ENCODE measurements at regions not wholly inside any gene's neighbourhood (a gene's known extent, or its start where the extent isn't known, plus 50 kb on each side); places are given as distances from the start of the nearest gene placed in this dataset.
A peak's percentile ranks its signal among the peaks of the same experiment; 100 is the strongest.

DNA sequence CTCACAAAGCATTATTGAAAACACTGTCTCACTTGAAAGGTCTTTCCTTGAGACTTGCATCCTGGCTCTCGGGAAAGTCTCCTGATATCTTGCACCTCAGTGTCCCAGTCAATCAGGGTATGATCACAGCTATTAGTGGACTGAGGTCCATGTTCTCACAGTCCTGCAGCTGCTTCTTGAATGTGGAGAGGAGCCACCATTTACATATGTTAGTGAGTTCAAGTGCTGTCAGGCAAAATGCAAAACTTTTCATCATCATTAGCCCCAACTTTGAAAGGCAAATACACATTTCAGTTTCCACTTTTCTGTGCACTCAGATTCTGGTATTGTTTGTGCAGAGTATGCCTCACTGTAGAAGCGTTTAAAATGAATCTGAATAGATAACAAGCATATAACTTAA lies 111.6 kb downstream of the SNX18 start:
- DNase-seq = no peak
- TF ChIP-seq POLR2A (IDR thresholded peaks at IDR 0.05; ENCODE audit: low read length) (no peak), GATA1 (IDR thresholded peaks at IDR 0.05; ENCODE audit: low read depth, low read length) (no peak)

DNA sequence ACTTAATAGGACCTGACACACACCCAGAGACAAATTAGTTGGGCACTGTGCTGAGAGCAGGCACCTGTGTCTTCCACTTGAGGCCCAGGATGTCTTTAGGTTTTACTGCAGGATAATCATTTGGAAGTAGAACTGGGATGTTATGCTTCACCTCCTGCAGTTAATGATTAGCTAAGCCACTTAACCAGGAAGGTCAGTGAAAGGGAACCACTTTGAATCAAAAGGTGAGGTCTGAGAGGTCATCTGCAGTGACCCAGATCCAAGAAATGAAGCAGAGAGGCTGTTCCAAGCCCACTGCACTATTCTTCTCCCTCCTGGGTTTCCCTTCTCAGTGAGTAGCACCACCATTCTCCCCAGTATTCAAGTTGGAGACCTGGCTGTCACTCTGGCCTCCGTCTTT lies 110.5 kb downstream of the SNX18 start:
- no peak for TF ChIP-seq POLR2A (IDR thresholded peaks at IDR 0.05; ENCODE audit: low read length)
- no peak for TF ChIP-seq GATA1 (IDR thresholded peaks at IDR 0.05; ENCODE audit: low read depth, low read length)
- no peak for DNase-seq

DNA sequence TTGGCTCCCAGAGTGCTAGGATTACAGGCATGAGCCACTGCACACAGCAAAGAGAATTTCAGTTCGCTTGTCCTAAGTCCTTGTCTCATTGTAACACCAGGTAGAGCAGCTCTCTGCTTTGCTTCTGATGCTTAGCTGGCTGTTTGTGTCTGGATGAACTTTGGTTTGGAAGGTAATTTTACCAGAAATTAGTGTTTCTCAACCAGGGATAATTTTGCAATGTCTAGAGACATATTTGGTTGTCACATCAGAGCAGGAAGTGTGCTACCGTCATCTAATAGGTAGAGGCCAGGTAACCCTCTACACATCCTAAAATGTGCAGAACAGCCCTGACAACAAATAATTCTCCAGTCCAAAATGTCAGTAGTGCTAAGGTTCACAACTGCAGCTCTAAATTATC lies 108.8 kb downstream of the SNX18 start:
- no peak for TF ChIP-seq GATA1 (IDR thresholded peaks at IDR 0.05; ENCODE audit: low read depth, low read length)
- no peak for TF ChIP-seq POLR2A (IDR thresholded peaks at IDR 0.05; ENCODE audit: low read length)
- no peak for DNase-seq

DNA sequence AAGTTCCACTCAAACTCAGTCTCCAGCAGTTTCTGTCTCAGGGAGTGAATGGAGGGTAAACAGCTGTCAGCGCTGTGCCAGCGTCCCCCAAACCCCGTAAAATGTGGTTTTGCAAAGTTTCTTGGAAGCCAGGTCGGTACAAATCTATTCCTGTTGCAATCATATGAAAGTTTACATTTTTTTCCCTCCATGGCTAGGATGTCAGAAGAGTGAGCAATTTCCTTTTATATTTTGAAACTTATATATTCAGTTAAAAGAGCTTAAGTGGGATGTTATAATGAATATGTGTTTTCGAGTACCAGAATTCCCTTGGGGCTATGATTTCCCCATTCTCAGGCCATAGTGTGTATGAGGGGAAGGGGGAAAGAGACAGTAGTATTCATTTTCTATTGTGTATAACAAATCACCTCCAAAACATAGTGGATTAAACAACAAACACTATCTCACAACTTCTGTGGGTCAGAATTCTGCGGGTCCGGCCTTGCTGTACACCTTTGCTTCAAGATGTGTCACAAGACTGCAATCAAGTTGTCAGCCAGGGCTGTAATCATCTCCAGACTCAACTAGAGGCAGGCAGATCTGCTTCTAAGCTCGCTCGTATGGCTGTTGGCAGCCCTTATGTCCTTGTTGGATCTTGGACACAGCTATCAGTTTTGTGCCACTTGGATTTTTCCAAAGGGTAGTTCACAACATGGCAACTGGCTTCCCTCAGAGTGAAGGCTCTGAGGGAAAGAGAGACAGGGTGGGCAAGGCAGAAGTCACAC lies 107.4 kb downstream of the SNX18 start:
- no peak for DNase-seq
- no peak for TF ChIP-seq GATA1 (IDR thresholded peaks at IDR 0.05; ENCODE audit: low read depth, low read length)
- no peak for TF ChIP-seq POLR2A (IDR thresholded peaks at IDR 0.05; ENCODE audit: low read length)

DNA sequence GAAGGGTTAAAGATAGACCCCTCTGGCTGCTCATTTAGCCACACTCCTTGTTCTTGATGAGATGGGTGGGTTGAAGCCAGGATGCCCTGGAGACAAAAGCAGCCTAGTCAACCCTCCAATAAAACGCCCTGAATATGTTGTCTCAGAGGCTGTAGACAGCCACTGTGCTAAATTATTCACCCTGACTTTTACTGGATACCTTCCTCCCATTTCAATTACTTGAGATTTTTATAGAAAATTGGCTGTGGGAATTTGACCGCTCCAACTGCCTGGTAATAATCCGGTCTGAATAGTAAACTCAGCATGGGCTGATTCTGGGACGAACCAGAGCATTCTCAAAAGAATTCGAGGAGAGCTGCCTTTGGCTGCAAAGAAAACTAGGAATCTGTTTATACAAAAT lies 104.2 kb downstream of the SNX18 start:
- no peak for DNase-seq
- TF ChIP-seq GATA1 (IDR thresholded peaks at IDR 0.05; ENCODE audit: low read depth, low read length) (no peak), POLR2A (IDR thresholded peaks at IDR 0.05; ENCODE audit: low read length) (no peak)

DNA sequence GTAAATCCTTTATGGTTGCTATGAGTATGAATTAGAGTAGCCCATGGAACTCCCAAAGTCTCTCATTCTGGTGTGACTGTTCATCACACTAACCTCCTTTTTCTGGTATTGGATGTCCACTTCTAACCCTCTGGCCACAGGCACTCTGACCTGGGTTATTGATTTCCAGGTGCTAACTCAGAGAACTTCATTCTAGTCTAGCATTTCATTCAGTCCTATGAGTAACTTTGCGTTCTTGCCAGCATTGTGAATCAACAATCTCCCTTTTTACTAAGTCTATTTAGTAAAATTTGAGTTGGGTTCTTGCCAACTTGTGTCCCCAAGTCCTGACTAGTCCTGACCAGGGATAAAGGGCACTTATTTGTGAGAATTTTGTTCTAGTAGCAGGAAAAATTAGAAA lies 103.5 kb downstream of the SNX18 start:
- DNase-seq = no peak
- TF ChIP-seq GATA1 (IDR thresholded peaks at IDR 0.05; ENCODE audit: low read depth, low read length) (no peak), POLR2A (IDR thresholded peaks at IDR 0.05; ENCODE audit: low read length) (no peak)

DNA sequence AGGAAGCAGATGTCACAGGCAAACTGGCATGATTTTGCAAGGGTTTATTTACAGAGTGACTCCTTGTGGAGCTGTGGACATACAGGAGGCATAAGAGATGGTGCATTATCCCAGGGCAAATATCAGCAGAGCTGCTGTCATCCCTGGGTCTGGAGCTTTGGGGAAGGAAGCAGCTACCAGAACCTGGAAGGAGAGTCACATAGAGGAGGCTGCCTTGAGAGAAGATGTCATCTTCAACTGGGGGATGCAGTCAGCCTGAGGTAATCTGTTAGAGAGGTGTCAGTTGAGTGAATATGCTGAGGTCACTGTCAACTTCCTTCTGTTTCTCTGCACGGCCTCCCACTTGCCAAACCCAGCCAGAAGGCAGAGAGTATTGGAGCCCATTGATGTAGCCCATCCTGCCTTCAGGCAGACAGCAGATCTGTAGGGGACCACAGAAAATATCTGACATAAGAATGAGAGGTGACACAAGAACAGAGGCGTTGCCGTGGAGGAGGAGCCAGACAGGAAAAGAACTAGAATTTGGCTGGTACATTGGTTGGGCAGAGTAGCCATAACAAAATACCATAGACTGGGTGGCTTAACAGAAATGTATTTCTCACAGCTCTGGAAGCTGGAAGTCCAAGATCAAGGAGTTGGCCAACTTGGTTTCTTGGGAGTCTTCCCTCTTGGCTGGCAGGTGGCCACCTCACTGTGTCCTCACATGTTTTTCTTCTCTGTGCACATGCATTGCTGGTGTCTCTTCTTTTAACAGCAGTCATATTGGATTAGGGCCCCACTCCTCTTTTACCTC lies 102.8 kb downstream of the SNX18 start:
- TF ChIP-seq POLR2A (IDR thresholded peaks at IDR 0.05; ENCODE audit: low read length) (no peak), GATA1 (IDR thresholded peaks at IDR 0.05; ENCODE audit: low read depth, low read length) (no peak)
- DNase-seq = no peak

DNA sequence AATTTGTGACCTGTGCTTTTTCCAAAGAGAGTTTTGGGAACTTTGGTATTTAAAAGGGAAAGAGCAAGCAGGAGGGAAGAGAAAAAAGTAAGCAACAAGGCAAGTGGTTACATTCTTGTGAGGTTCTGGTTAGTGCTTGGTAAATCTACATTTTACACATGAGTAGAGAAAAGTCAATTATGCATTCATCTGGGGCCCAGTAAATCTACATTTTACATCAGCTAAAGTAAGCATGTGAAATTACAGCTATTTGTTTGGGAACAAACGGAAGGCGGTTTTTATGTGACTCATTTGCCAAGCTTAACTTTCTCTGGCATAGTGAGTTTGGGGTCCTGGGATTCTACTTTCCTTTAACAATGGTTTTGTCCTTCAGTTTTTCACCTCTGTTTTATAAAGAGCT lies 102.2 kb downstream of the SNX18 start:
- TF ChIP-seq GATA1 (IDR thresholded peaks at IDR 0.05; ENCODE audit: low read depth, low read length) (no peak), POLR2A (IDR thresholded peaks at IDR 0.05; ENCODE audit: low read length) (no peak)

DNA sequence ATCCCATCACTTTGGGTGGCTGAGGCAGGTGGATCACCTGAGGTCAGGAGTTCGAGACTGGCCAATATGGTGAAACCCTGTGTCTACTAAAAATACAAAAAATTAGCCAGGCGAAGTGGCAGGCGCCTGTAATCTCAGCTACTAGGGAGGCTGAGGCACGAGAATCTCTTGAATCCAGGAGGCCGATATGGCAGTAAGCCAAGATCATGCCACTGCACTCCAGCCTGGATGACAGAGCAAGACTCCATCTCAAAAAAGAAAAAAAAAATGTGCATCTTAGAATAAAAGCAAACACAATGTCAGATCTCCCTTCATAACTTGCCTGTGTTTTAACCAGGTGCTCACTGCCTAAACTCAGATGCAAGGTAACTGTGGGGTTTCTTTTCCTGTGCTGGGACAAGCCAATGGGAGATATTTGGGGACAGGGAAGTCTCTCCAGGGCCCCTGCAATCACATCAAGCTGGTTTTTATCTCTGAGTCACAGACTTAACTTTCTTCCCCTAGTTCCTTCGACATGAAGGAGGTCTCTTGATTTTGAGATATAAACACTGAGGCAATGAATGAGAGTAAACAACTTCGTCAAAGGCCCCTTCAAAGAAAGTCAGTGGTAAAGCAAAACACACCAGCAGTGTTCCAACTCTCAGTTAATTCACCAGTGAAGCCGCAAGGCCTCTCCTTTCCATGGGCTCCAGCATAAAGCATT lies 99.1 kb downstream of the SNX18 start:
- DNase-seq = peak in 1 of 2 experiments; percentile 25
- TF ChIP-seq POLR2A (IDR thresholded peaks at IDR 0.05; ENCODE audit: low read length) (no peak), GATA1 (IDR thresholded peaks at IDR 0.05; ENCODE audit: low read depth, low read length) (no peak)

More for the DNA sequence above, 102.2 kb downstream of the SNX18 start:
- DNase-seq = no peak

DNA sequence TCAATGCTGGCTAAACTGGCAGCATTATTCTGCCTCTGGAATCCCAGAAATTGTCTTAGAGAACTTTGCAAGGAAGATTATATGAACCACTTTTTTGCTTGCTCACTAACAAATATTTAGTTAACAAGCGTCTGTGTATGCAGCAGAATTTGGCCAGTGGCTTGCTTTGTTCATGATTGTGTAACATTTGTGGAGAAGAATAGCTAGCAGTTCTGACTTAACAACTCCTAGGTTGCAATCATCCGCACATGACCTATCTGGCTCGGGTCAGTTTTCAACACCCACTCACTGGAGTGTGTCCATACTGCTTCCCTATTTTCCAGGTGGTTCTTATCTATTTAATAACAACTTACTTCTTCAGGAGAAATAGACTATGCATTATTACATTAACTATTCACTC lies 98.5 kb downstream of the SNX18 start:
- no peak for DNase-seq
- no peak for TF ChIP-seq POLR2A (IDR thresholded peaks at IDR 0.05; ENCODE audit: low read length)
- TF ChIP-seq GATA1 (IDR thresholded peaks at IDR 0.05; ENCODE audit: low read depth, low read length) = no peak

DNA sequence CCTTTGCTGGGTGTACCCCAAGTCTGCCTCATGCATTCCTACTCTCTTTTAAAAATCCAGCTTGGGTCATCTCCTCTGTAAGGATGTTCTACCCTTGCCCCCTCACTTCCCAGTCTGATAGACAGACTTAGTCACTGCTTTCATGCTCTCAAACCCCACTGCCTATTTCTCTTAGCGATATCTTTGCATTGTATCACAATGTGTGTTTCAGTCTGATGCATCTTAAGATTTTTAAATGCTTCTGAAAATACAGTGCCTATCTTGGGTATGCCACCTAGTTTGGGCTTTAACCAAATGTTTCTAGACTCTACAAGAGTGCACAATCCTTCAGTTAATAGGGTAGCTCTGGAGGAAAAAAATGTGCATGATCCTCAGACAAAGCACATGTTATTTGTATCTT lies 97.8 kb downstream of the SNX18 start:
- no peak for TF ChIP-seq GATA1 (IDR thresholded peaks at IDR 0.05; ENCODE audit: low read depth, low read length)
- no peak for TF ChIP-seq POLR2A (IDR thresholded peaks at IDR 0.05; ENCODE audit: low read length)
- no peak for DNase-seq

DNA sequence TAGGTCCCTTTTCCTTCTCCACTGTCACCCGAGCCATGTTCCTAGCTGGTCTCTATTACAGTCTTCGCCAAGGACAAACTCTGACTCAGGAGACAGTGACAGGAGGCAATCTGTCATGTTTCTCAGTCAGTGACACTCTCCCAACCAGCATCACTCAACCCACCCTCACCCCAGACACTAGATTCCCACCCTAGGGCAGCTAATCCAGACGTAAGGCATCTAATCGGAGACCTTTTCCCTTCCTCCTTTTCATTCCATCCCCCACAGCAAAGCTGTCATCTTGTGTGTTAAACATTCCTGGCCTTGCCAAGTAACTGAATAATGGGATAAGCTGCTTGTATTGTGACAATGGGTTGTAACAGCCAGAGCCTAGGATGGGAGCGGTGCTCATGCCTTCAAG lies 95.2 kb downstream of the SNX18 start:
- no peak for DNase-seq
- TF ChIP-seq GATA1 (IDR thresholded peaks at IDR 0.05; ENCODE audit: low read depth, low read length) = no peak
- no peak for TF ChIP-seq POLR2A (IDR thresholded peaks at IDR 0.05; ENCODE audit: low read length)

DNA sequence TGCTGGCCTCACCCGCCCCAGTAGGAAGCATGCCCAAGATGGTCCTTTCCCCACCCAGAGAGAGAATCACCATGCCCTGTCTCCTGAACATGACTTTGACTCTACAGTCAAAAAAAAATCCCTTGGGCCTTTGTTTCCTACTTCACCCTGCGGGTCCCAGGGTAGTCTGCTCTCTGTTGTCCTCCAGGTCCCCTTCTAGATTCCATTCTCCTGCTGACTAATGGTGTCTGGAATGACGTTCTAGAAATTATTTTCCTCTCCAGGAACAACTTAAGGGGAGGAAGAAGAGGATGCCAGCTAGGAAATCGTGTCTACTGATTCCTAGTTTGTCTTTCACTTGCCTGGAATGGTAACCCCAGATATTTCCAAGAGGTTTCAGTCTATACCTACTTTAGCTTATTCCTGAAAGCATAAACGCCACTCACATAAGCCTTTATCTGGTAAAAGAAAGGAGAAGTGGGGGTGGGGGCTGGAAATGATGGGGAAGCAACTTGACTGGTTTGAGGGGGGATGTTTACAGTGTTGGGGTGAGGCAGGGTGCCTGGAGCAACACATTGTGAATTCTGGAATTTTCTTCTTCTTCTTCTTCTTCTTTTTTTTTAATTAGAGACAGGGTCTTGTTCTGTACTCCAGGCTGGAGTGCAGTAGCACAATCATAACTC lies 93.9 kb downstream of the SNX18 start:
- no peak for DNase-seq

More for the DNA sequence above, 93.9 kb downstream of the SNX18 start:
- TF ChIP-seq POLR2A (IDR thresholded peaks at IDR 0.05; ENCODE audit: low read length) = no peak
- TF ChIP-seq GATA1 (IDR thresholded peaks at IDR 0.05; ENCODE audit: low read depth, low read length) = no peak
